K562 (cell line): ENCODE measurements at regions not wholly inside any gene's neighbourhood (a gene's known extent, or its start where the extent isn't known, plus 50 kb on each side); places are given as distances from the start of the nearest gene placed in this dataset.

Experiments used
- ATAC-seq: fragments of 200-7000 bp; cut with Tn5 transposase; 3 replicates; pipeline ENCODE4 v1.9.1; 2020; ENCODE audit warnings: moderate library complexity
- BruUV-seq: library from RNA; stranded (reverse); fragments of 400-500 nt; replicated peaks from 2 replicates; lab custom pipeline; 2021; lab: Mats Ljungman, UMichigan
- CTCF ChIA-PET: fragments of 300-600 bp; formaldehyde crosslinking; extraction: SDS; loops from one replicate; lab custom pipeline; 2021; ENCODE audit warnings: low intra/inter-chr PET ratio; lab: Yijun Ruan, JAX
- POLR2A ChIA-PET: fragments of 300-600, 350-650 bp; sonication (Branson Sonifier 250); formaldehyde crosslinking; extraction: SDS; loops from one replicate; lab custom pipeline; 2021; ENCODE audit warnings: antibody characterized with exemption, inconsistent platforms; lab: Yijun Ruan, JAX
- DNase-seq, 4 experiments: peaks; one replicate each; pipeline versions ENCODE4 v3.0.0 to v3.0.0-alpha.2; 2011 to 2018; ENCODE audit warnings: low spot score in 3 of 4, mixed read lengths in 3 of 4; ENCODE audit errors: extremely low read depth in 1 of 4
- FAIRE-seq: peaks from 2 replicates; lab custom pipeline; 2011; peaks lifted over from hg19 to GRCh38; lab: Jason Lieb, UNC
- H2AFZ ChIP-seq: 2 replicates; pipeline ENCODE4 v1.6.0; 2011; ENCODE audit warnings: low read depth, low read length, control low read depth, inconsistent platforms
- H3K27ac ChIP-seq: fragments of 200-600 bp; 3 replicates; pipeline ENCODE4 v1.8.0; 2011; ENCODE audit warnings: low read depth, mild to moderate bottlenecking, control low read depth, inconsistent platforms, low read length, moderate library complexity, mixed read lengths; ENCODE audit errors: extremely low read depth
- H3K27me3 ChIP-seq, 2 experiments: fragments of 300-600 bp in 1 of 2; 2 replicates in 1 of 2; 3 replicates in 1 of 2; pipeline versions ENCODE4 v1.6.0 to v1.8.0; 2011; ENCODE audit warnings: inconsistent platforms in 2 of 2, low read length in 2 of 2, mild to moderate bottlenecking in 1 of 2, mixed read lengths in 1 of 2, moderate library complexity in 1 of 2; ENCODE audit not compliant: control insufficient read depth in 2 of 2, insufficient read depth in 2 of 2
- H3K36me3 ChIP-seq: fragments of 300-600 bp; 3 replicates; pipeline ENCODE4 v1.8.0; 2011; ENCODE audit warnings: mild to moderate bottlenecking, low read length, inconsistent platforms; ENCODE audit not compliant: control insufficient read depth, insufficient read depth
- H3K4me1 ChIP-seq, 2 experiments: fragments of 200-600 bp in 1 of 2; replicated peaks in 1 of 2; 2 replicates in 1 of 2; 3 replicates in 1 of 2; pipeline versions ENCODE4 v1.5.1 to v1.8.0; 2011; ENCODE audit warnings: inconsistent platforms in 2 of 2, low read length in 2 of 2, mild to moderate bottlenecking in 1 of 2, mixed read lengths in 1 of 2, moderate library complexity in 1 of 2; ENCODE audit not compliant: control insufficient read depth in 2 of 2, insufficient read depth in 2 of 2
- H3K4me2 ChIP-seq: 2 replicates; pipeline ENCODE4 v1.6.1; 2011; ENCODE audit warnings: low read length, control low read depth, inconsistent platforms, mixed read lengths; ENCODE audit not compliant: insufficient read depth
- H3K4me3 ChIP-seq: fragments of 200-600 bp; sonication (generic), shearing (Covaris generic); 2 replicates; pipeline ENCODE4 v1.5.1; 2016; ENCODE audit warnings: control low read depth, inconsistent platforms
- H3K79me2 ChIP-seq: fragments of 200-600 bp; 3 replicates; pipeline ENCODE4 v1.8.0; 2011; ENCODE audit warnings: low read length, inconsistent platforms; ENCODE audit not compliant: control insufficient read depth, insufficient read depth
- H3K9ac ChIP-seq, 2 experiments: 2 replicates each; pipeline versions ENCODE4 v1.6.0 to v1.6.1; 2011; ENCODE audit warnings: low read depth in 2 of 2, low read length in 2 of 2, control low read depth in 1 of 2, inconsistent platforms in 1 of 2, mild to moderate bottlenecking in 1 of 2, mixed read lengths in 1 of 2; ENCODE audit not compliant: insufficient read depth in 1 of 2
- H3K9me1 ChIP-seq: one replicate; pipeline ENCODE4 v1.6.0; 2011; ENCODE audit warnings: inconsistent platforms, mild to moderate bottlenecking, low read length, moderate library complexity; ENCODE audit not compliant: control insufficient read depth, insufficient read depth
- H3K9me3 ChIP-seq: replicated peaks from 2 replicates; pipeline ENCODE4 v1.5.1; 2011; ENCODE audit warnings: low read depth, low read length, inconsistent platforms; ENCODE audit not compliant: control insufficient read depth, insufficient read depth
- H4K20me1 ChIP-seq: replicated peaks from 2 replicates; pipeline ENCODE4 v1.6.1; 2011; ENCODE audit warnings: low read length, inconsistent platforms, mixed read lengths; ENCODE audit not compliant: control insufficient read depth, insufficient read depth
- ATF4 ChIP-seq: fragments of 450-650 bp; formaldehyde crosslinking; IDR thresholded peaks from 2 replicates; pipeline ENCODE4 v1.4.0; 2022; ENCODE audit warnings: mild to moderate bottlenecking, moderate library complexity
- CAMTA2 ChIP-seq: fragments of 250-450 bp; sonication (Bioruptor Pico); conservative IDR thresholded peaks from 2 replicates; pipeline ENCODE4 v1.5.1; 2022
- CBFA2T3 ChIP-seq: fragments of 450-650 bp; IDR thresholded peaks from 2 replicates; pipeline ENCODE4 v1.6.1; 2017
- CBX8 ChIP-seq: fragments of 200-600 bp; sonication (generic); IDR thresholded peaks from 2 replicates; pipeline ENCODE4 v1.6.1; 2012; ENCODE audit warnings: borderline replicate concordance, mixed run types, low read depth, mild to moderate bottlenecking, moderate library complexity, mixed read lengths, low read length, control low read depth, inconsistent platforms; ENCODE audit not compliant: poor library complexity, severe bottlenecking; ENCODE audit errors: extremely low read depth
- E2F4 ChIP-seq: sonication (generic); formaldehyde crosslinking; IDR thresholded peaks from 2 replicates; pipeline ENCODE4 v1.8.0; 2022; ENCODE audit warnings: mild to moderate bottlenecking, low read depth, missing genetic modification reagents
- ELK1 ChIP-seq: sonication (generic); formaldehyde crosslinking; IDR thresholded peaks from 2 replicates; pipeline ENCODE4 v1.8.1; 2022; ENCODE audit warnings: missing genetic modification reagents
- ERF ChIP-seq: fragments of 450-650 bp; formaldehyde crosslinking; IDR thresholded peaks from 2 replicates; pipeline ENCODE4 v1.4.0; 2020; ENCODE audit warnings: mild to moderate bottlenecking, mixed read lengths
- MITF ChIP-seq: IDR thresholded peaks from 2 replicates; pipeline ENCODE4 v1.6.1; 2014; ENCODE audit warnings: antibody characterized with exemption
- NFIX ChIP-seq: fragments of 250-450 bp; sonication (Bioruptor Pico); IDR thresholded peaks from 2 replicates; pipeline ENCODE4 v1.4.0; 2020; ENCODE audit warnings: low read depth, mild to moderate bottlenecking, moderate library complexity
- PHTF2 ChIP-seq: fragments of 250-450 bp; sonication (Bioruptor Pico); IDR thresholded peaks from 2 replicates; pipeline ENCODE4 v1.5.0; 2021; ENCODE audit warnings: mild to moderate bottlenecking
- SAP30 ChIP-seq: fragments of 200-600 bp; sonication (generic); IDR thresholded peaks from 2 replicates; pipeline ENCODE4 v1.6.1; 2012; ENCODE audit warnings: borderline replicate concordance, low read depth, mild to moderate bottlenecking, moderate library complexity, low read length, control low read depth, inconsistent platforms; ENCODE audit not compliant: insufficient read depth, poor library complexity, severe bottlenecking
- SREBF1 ChIP-seq: fragments of 150-350 bp; IDR thresholded peaks from 2 replicates; pipeline ENCODE4 v1.6.1; 2014; ENCODE audit warnings: antibody characterized with exemption, low read depth, low read length, borderline replicate concordance
- STAG1 ChIP-seq: sonication (generic); formaldehyde crosslinking; IDR thresholded peaks from 2 replicates; pipeline ENCODE4 v1.5.0; 2020; ENCODE audit warnings: missing genetic modification reagents, borderline replicate concordance
- ZNF24 ChIP-seq: fragments of 450-650 bp; IDR thresholded peaks from 2 replicates; pipeline ENCODE4 v1.6.1; 2016
- ZNF277 ChIP-seq: fragments of 250-450 bp; sonication (Bioruptor Pico); IDR thresholded peaks from 2 replicates; pipeline ENCODE4 v1.8.0; 2022; ENCODE audit warnings: inconsistent platforms, mild to moderate bottlenecking, moderate library complexity, borderline replicate concordance
- ZNF699 ChIP-seq: fragments of 250-450 bp; sonication (Bioruptor Pico); IDR thresholded peaks from 2 replicates; pipeline ENCODE4 v1.8.0; 2021; ENCODE audit warnings: mild to moderate bottlenecking, moderate library complexity; ENCODE audit not compliant: insufficient replicate concordance
- WGBS: fragments of 100-300 bp; shearing (Covaris generic); methylation state at CpG from one replicate; pipeline ENCODE4 v1.1.6; 2016; ENCODE audit warnings: low coverage, mixed read lengths; ENCODE audit not compliant: insufficient coverage; ENCODE audit errors: missing lambda C conversion rate; 5-methylcytosine and 5-hydroxymethylcytosine counted together
- in situ Hi-C: fragments of 300-500 bp; cut with MboI; formaldehyde crosslinking; loops from 4 replicates; pipeline ENCODE4 v1.15.0; 2018; ENCODE audit warnings: inconsistent platforms, mixed read lengths
- intact Hi-C: fragments of 100-400 bp; cut with micrococcal nuclease; formaldehyde crosslinking; loops from 2 replicates; pipeline ENCODE4 v1.14.2; 2022

- in situ Hi-C loops (no loop called here), intact Hi-C loops (no loop called here)
- Histone ChIP-seq H3K4me2 (no peak overlapping the region), H3K9me3 (no peaks in the 10 kb centered on the region), H3K4me3 (no peak overlapping the region), H3K79me2 (no peaks in the 10 kb centered on the region), H4K20me1 (no peaks in the 10 kb centered on the region), H3K4me1 (no peaks in the 10 kb centered on the region), H3K9me1 (no peaks in the 10 kb centered on the region), H3K9ac (no peak overlapping the region), H2AFZ (no peak overlapping the region), H3K36me3 (no peaks in the 10 kb centered on the region), H3K27me3 (no peaks in the 10 kb centered on the region), H3K27ac (no peak overlapping the region)
- CTCF ChIA-PET: no interaction called here
- POLR2A ChIA-PET: no interaction called here
- no peak for DNase-seq
- WGBS: 0% methylated on average over 4 of the region's 4 CpGs
- no peak for FAIRE-seq
- ATAC-seq: no peak
- BruUV-seq: no TSS peak
- TF ChIP-seq ZNF24 (no peak), STAG1 (CRISPR knock-in tag) (no peak), SAP30 (no peak), NFIX (CRISPR knock-in tag) (no peak), CAMTA2 (CRISPR knock-in tag) (no peak), CBX8 (no peak), ATF4 (CRISPR knock-in tag) (no peak), CBFA2T3 (no peak), MITF (no peak), ZNF699 (CRISPR knock-in tag) (no peak), PHTF2 (CRISPR knock-in tag) (no peak), E2F4 (no peak), ZNF277 (no peak), ERF (CRISPR knock-in tag) (no peak), ELK1 (CRISPR knock-in tag) (no peak), SREBF1 (no peak)
These were observed 326.4 kb downstream of the ANKRD50 start for GRCh38 chr4:124386163-124386562.
